Central memory CD8-positive, alpha-beta T cell (primary cell): ENCODE measurements at regions not wholly inside any gene's neighbourhood (a gene's known extent, or its start where the extent isn't known, plus 50 kb on each side); places are given as distances from the start of the nearest gene placed in this dataset.

ENCODE experiments used
- ATAC-seq: fragments of 150-1000 bp; cut with Tn5 transposase; replicated peaks from 2 replicates; pipeline ENCODE4 v1.10.0; 2022; ENCODE audit warnings: mild to moderate bottlenecking, moderate FRiP score, moderate number of reproducible peaks; ENCODE audit not compliant: poor library complexity, severe bottlenecking; ENCODE audit errors: extremely low read depth
- DNase-seq, 2 donors: peaks; one replicate each; pipeline ENCODE4 v3.0.0; 2021; ENCODE audit warnings: low spot score in 2 of 2
- H3K27ac Mint-ChIP-seq: one replicate; pipeline ENCODE4 v1.8.0; 2022; ENCODE audit warnings: low read depth, mild to moderate bottlenecking, moderate library complexity, mixed read lengths
- H3K27me3 Mint-ChIP-seq: one replicate; pipeline ENCODE4 v1.8.0; 2022; ENCODE audit warnings: mixed read lengths
- H3K36me3 Mint-ChIP-seq: one replicate; pipeline ENCODE4 v1.8.0; 2022; ENCODE audit warnings: mild to moderate bottlenecking, moderate library complexity, mixed read lengths; ENCODE audit not compliant: insufficient read depth
- H3K4me1 Mint-ChIP-seq: one replicate; pipeline ENCODE4 v1.8.0; 2022; ENCODE audit warnings: mixed read lengths
- H3K4me3 Mint-ChIP-seq: one replicate; pipeline ENCODE4 v1.8.0; 2022; ENCODE audit warnings: mild to moderate bottlenecking, moderate library complexity, mixed read lengths
- H3K9me3 Mint-ChIP-seq: one replicate; pipeline ENCODE4 v1.8.0; 2022; ENCODE audit warnings: mixed read lengths

DNA sequence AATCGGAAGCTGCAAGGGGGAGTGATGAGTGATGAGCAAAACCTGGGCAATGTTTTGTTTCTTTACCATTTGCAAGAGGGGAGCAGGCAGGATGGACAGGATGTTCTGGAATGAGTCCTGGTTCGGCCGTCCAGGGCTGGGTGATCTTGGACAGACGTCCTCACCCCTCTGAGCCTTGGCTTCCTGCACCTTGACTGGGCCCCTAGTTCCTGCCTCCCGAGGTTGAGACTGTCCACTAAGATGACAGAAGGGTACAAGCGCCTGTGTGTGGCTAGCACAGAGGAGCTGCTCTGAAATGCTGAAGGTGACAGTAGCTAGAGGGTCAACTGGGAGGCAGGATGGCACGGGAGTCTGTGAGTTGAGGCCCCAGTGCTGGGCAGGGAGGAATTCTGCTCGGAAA, 306.2 kb downstream of the MN1 start:
- DNase-seq (no peak), ATAC-seq (no peak)
- H3K4me3 Mint-ChIP-seq: no peak overlapping the region
- H3K27me3 Mint-ChIP-seq: no peaks in the 10 kb centered on the region
- H3K9me3 Mint-ChIP-seq: peaks cover 19% of the 10 kb centered on the region
- H3K36me3 Mint-ChIP-seq: no peaks in the 10 kb centered on the region
- H3K4me1 Mint-ChIP-seq: peaks cover 5% of the 10 kb centered on the region
- no peak overlapping the region for H3K27ac Mint-ChIP-seq

DNA sequence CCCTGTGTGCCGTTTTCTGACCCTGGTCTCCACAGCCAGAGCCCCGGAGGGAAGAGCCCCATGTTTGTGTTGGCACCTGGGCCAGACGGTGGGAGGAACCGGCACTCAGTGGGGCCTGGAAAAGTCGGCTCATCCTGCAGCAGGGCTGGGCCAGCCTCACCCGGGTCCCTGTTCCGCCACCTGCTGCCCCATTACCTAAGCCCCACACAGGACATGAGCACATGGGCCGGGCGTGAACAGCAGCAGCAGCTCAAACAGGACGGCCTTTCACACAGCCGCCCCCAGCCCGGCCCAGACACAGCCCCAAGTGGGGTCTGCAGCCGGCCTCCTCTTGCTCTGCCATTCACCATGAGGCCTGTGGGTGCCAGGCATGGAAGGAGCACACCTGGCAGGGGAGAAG, 302.4 kb downstream of the MN1 start:
- ATAC-seq (no peak), DNase-seq (no peak)
- Mint-ChIP-seq H3K9me3 (no peaks in the 10 kb centered on the region), H3K4me1 (no peaks in the 10 kb centered on the region), H3K27me3 (no peaks in the 10 kb centered on the region), H3K4me3 (no peak overlapping the region), H3K27ac (no peak overlapping the region), H3K36me3 (no peaks in the 10 kb centered on the region)

DNA sequence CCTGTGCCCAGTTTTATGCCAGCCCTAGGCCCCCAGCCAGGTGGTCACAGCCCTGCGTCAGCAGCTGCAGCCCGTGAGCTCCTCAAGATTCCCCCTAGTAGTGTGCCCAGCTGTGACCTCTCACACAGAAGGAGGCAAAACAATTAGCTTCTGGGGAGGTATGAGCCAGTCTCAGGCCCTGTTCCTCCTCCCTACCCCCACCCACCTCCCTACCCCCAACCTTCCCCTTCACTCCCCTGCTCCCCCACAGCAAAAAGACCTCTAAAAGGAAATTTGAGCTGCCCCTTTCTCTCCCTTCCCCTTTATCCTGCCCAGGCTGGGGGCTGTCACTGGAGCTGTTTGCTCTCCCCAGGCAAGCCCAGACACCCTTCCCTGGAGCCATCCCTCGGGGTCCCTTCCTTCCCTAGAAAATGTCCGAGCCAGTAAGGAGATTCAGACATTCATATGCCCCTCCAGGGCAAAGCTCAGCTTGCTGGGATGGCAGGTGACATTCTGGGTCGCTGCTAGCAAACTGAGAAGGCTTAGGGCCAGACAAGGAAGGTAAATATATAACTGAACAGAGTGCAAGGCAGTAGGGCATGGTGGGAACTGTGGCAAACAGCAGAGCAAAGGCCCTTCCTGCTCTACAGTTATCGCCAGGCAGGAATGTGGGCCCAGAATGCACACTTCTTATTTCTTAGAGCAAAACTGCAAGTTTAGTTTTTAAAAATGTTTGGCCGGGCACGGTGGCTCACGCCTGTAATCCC, 300.2 kb downstream of the MN1 start:
- no peaks in the 10 kb centered on the region for H3K36me3 Mint-ChIP-seq
- H3K27me3 Mint-ChIP-seq: no peaks in the 10 kb centered on the region
- H3K4me3 Mint-ChIP-seq: no peak overlapping the region
- no peak for ATAC-seq
- no peak overlapping the region for H3K27ac Mint-ChIP-seq
- H3K9me3 Mint-ChIP-seq: no peaks in the 10 kb centered on the region
- H3K4me1 Mint-ChIP-seq: no peaks in the 10 kb centered on the region
- DNase-seq: no peak

DNA sequence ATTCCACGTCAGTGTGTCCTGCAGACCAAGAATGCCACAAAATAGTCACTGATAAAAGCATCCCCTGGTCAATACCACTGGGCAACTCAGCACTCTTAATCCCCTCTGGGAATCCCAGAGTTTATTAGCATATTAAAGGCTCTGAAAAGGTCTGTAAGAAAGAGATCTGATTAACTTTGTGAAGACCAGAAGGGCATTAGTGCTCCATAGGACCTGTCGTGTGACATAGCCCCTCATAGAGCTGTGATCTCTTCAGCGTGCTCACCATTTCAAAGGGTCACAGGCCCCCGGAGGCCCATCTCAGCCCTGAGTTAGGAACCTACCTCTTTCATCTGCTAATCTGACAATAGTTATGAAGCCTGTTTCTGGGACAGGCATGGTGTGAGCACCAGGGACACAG, 299.2 kb downstream of the MN1 start:
- no peaks in the 10 kb centered on the region for H3K36me3 Mint-ChIP-seq
- ATAC-seq (no peak), DNase-seq (no peak)
- H3K9me3 Mint-ChIP-seq: no peaks in the 10 kb centered on the region
- no peaks in the 10 kb centered on the region for H3K27me3 Mint-ChIP-seq
- no peak overlapping the region for H3K27ac Mint-ChIP-seq
- no peak overlapping the region for H3K4me3 Mint-ChIP-seq
- H3K4me1 Mint-ChIP-seq: no peaks in the 10 kb centered on the region

DNA sequence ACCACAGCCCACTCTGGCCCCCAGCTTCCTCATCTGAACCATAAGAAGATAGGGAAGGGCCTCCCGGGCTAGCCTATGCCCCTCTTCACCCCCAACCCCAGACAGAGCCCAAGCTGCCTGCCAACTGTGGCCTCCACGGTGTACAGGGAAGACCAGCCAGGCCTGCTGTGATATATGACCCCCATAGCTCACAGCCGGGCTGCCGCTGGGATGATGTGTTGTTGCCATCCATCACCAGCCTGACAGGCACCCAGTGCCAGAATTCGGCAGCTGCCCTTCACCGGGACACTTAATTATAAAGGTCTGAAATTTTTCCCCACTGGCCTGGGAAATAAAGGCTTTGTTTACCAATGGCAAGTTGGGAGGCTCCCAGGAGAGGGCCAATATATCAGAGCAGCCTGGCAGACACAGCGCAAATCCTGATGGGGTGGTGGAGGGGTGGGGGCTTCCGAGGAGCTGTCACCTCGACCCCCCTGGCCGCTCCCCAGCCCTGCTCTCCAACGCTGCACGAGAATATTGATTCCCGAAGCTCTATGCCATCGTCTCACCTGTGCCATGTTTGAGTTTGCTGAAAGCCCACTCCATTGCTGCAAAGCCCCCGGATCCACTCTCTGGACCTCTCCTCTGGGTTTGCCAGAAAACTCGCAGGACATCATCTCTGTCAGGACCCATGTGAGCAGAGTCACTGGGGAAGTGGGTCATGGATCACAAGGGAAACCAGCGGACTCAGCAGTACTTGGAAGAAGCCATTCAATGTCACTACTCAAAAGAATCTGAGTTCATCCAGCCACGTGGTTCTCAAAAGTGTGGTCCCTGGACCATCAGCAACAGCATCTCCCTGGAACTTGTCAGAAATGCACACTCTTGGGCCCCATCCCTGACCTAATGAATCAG, 296.9 kb downstream of the MN1 start:
- no peak overlapping the region for H3K27ac Mint-ChIP-seq
- H3K4me3 Mint-ChIP-seq: no peak overlapping the region
- H3K9me3 Mint-ChIP-seq: no peaks in the 10 kb centered on the region
- no peaks in the 10 kb centered on the region for H3K4me1 Mint-ChIP-seq
- ATAC-seq (no peak), DNase-seq (no peak)
- no peaks in the 10 kb centered on the region for H3K27me3 Mint-ChIP-seq
- H3K36me3 Mint-ChIP-seq: no peaks in the 10 kb centered on the region

DNA sequence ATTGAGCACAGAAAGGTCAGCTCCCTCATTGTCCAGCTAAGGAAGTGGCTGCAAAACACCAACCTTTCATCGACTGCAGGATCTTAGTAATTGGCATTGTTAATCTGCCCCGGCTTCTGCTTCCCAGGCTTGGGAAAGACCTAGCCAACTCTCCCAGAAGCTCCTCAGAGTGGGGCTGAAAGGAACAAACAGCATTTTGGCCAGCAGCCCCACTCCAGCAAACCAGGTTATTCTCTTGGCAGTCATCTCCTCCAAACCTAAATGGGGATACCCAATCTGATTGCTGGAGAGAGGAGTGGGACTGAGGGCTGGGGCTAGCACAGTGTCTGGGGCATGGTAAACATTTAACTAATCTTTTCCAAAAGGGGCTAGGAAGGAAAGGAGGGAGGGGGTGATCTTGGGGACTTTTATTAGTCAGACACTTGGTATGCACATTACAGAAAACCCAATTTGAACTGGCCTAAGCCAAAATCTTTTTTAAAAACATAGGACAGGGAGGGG, 294.4 kb downstream of the MN1 start:
- Mint-ChIP-seq H3K4me1 (no peaks in the 10 kb centered on the region), H3K27ac (no peak overlapping the region), H3K4me3 (no peak overlapping the region), H3K9me3 (no peaks in the 10 kb centered on the region), H3K27me3 (peaks cover 10% of the 10 kb centered on the region), H3K36me3 (no peaks in the 10 kb centered on the region)
- DNase-seq (no peak), ATAC-seq (no peak)

DNA sequence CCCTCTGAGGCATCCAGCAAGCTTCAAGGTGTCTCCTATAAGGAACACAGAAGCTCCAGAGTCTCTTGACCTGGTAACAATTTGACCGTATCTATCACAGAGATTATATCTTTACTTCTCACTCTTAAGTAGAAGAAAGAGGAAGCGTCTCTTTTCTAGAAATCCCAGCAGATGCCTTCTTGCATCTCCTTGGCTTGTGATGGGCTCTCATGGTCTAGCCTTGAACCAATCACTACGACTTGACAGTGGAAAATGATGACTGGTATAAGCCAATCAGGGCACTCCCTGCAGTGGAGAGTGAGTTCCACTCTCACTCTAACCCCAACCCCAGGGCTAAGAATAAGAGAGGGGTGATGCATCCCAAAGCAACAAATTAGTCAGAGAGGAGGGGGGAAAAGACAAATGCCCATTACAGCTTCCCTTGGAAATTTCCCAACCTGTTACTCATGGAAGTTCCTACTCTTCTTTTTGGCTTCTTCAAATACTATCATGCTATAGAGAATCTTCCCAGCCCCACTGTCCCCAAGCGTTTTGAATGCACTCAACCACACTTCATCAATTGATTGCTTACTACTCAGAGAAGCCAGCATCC, 293.5 kb downstream of the MN1 start:
- Mint-ChIP-seq H3K4me3 (no peak overlapping the region), H3K9me3 (no peaks in the 10 kb centered on the region), H3K27me3 (peaks cover 10% of the 10 kb centered on the region), H3K36me3 (no peaks in the 10 kb centered on the region), H3K27ac (no peak overlapping the region), H3K4me1 (no peaks in the 10 kb centered on the region)
- no peak for DNase-seq
- ATAC-seq: no peak

DNA sequence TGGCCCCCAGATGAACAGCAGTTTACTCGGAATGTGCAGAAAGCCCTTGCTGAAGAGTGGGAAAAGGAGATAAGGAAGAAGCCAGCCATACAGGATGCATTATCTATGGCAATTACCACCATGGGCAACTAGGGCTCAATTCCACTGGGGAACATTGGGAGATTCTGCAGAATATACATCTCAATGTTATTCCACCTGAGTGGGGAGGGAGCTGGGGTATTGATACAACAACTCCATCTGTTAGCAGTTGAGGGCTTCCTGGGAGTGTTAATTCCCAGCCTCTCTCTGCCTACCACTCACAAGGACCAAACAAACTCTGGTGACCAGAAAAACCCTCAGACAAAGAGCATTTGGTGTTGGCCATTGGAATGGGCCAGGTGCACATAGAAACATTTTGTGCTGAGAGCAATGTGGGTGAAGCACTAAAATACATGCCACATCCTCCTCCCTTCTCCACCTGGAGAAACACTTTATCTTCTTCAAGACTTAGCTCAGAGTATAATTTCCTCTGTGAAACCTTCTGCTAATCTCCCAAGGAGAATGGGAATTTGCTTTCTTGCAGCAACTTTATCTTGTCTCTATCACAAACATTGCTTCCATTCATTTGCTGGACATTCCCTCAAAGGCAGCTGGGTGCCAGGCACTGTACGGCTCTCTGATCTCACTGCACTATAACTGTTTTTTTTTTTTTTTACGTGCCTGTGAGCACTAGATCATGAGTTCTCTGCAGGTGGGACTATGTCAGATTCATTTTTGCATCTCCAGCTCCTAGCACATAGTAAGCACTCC, 292.2 kb downstream of the MN1 start:
- Mint-ChIP-seq H3K36me3 (no peaks in the 10 kb centered on the region), H3K27ac (no peak overlapping the region), H3K9me3 (no peaks in the 10 kb centered on the region), H3K27me3 (peaks cover 10% of the 10 kb centered on the region), H3K4me3 (no peak overlapping the region), H3K4me1 (no peaks in the 10 kb centered on the region)
- ATAC-seq (no peak), DNase-seq (no peak)

DNA sequence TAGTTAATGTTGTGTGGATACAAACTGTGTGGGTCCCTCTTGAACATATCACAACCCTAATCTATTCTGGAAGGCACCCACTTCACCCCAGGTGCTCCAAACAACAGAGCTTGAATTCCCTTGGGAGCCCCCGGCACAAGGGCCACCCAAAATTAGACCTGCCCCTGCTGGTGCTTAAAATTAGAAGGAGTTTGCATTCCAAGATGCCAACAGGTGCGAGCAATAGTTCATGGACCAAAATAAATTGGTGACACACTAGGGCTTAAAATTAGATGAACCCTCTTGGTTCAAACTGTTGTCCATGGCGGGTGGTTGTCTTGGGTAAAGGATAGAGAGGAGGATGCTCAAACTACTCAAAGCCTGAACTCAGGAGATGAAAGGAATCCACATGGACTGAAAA, 291.5 kb downstream of the MN1 start:
- H3K27me3 Mint-ChIP-seq: peaks cover 10% of the 10 kb centered on the region
- no peaks in the 10 kb centered on the region for H3K9me3 Mint-ChIP-seq
- no peaks in the 10 kb centered on the region for H3K4me1 Mint-ChIP-seq
- DNase-seq (no peak), ATAC-seq (no peak)
- no peaks in the 10 kb centered on the region for H3K36me3 Mint-ChIP-seq
- no peak overlapping the region for H3K27ac Mint-ChIP-seq
- no peak overlapping the region for H3K4me3 Mint-ChIP-seq

DNA sequence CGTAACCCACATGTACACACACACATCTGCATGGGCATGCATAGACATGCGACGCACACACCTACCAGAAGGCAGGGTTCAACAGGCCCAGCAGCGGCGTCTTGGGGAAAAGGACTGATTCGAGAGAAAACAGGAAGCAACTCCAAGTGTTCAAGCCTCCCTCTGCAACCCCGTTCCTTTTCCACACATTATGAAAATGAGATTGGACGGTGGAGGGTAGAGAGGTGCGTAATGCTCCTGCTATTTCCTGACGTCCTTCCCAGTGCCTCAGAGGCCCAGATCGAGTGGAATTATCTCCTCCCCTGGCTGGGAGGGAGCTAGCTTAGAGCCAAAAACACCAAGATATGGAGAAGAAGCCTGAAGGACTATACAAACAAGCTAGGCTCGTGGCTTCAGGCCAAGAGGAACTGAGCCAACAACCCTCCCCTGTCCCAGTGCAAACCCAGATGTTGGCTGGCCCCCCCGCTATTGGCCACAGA, 289.2 kb downstream of the MN1 start:
- Mint-ChIP-seq H3K4me3 (no peak overlapping the region), H3K27me3 (peaks cover 10% of the 10 kb centered on the region), H3K4me1 (no peaks in the 10 kb centered on the region), H3K36me3 (no peaks in the 10 kb centered on the region), H3K9me3 (no peaks in the 10 kb centered on the region), H3K27ac (no peak overlapping the region)
- no peak for ATAC-seq
- DNase-seq: no peak

DNA sequence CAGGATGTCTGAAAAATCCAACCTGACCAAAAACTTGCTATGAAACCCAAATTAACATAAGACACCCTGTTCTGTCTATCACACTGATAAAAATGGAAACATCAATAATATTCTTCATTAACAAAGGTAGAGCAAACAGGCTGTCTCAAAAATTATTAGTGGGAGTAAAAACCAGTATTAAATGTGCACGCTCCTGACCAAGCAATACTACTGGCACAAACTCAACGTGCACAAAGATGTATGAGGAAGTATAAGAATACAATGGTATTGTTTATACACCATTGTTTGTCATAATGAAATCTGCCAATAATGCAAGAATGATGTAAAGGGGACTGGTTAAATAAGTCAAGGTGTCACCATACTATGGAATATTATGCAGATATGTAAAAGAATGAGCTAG, 288.5 kb downstream of the MN1 start:
- H3K27ac Mint-ChIP-seq: no peak overlapping the region
- H3K4me3 Mint-ChIP-seq: no peak overlapping the region
- no peaks in the 10 kb centered on the region for H3K9me3 Mint-ChIP-seq
- ATAC-seq (no peak), DNase-seq (no peak)
- H3K36me3 Mint-ChIP-seq: no peaks in the 10 kb centered on the region
- no peaks in the 10 kb centered on the region for H3K4me1 Mint-ChIP-seq
- H3K27me3 Mint-ChIP-seq: peaks cover 10% of the 10 kb centered on the region
